ENCODE measurements at regions not wholly inside any gene's neighbourhood (a gene's known extent, or its start where the extent isn't known, plus 50 kb on each side); places are given as distances from the start of the nearest gene placed in this dataset.

DNA sequence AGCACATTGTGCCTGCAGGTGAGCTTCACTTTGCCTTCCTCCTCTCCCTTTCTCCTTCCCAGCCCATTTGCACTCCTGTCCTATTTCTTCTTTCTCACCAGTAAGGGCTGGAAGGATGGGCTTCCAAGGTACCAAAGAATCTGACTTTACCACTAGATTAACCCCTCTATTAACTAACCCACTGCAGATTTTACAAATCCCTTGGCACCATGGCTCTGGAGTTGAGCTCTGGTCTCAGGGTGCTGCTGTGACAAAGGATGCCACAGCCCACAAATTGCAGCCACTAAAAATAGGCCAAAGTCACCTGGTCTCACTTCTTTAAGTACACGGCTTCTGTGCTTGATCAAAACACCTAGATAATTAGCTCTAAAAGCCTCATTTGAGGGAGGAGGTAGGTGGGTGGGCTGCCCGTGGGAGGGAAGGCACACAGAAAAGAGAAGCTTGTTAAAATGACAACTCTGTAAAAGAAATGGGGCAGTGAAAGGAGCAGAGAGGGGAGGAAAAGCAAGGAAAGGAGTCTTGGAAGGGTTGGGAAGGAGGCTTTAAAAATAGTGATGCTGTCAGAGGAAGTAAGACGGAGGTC is 327.4 kb downstream of the DRD1 start:
- FAIRE-seq: no peak

DNA sequence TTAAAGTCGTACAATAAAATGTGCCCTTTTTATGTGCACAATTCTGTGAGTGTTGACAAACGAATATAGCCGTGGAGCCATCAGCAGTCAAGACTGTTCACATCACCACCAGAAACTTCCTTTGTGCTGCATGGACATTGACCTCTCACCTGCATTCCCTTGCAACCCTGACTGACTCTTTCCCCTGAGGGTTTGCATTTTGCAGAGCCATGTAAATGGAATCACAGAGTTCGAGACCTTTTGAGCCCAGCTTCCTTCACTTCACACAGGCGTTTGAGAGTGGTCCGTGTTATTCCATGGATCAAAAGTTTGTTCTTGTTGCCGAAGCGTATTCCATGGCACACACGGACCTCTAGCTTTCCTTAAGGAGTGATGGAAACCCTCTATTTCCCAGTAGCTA is 328.2 kb downstream of the DRD1 start:
- Histone ChIP-seq H3K9me3 (no peaks in the 10 kb centered on the region), H3K4me2 (no peak overlapping the region), H3K27ac (no peak overlapping the region), H3K4me3 (no peak overlapping the region), H3K4me1 (no peaks in the 10 kb centered on the region)
- no peak for DNase-seq (ENCODE audit: low read depth in 1 of 2, low spot score in 1 of 2)
- WGBS (ENCODE audit: missing lambda C conversion rate): 47% methylated on average over 9 of the region's 9 CpGs
- no peak for ATAC-seq
- FAIRE-seq: no peak
- CTCF ChIA-PET: interaction anchor here (0.9 kb wide), 1 partner anchor 107 kb away, joined by 3 read pairs; no protein-coding TSS in a partner anchor
- POLR2A ChIA-PET: no interaction called here
- TF ChIP-seq KDM5A (IDR thresholded peaks at IDR 0.05): no peak
- TF ChIP-seq NR3C1 (IDR thresholded peaks at IDR 0.05): no peak
- TF ChIP-seq ESRRA (IDR thresholded peaks at IDR 0.05; ENCODE audit: borderline replicate concordance, low read length): no peak
- TF ChIP-seq KDM1A (IDR thresholded peaks at IDR 0.05; ENCODE audit: low read depth): no peak
- no peak for TF ChIP-seq CEBPB (IDR thresholded peaks at IDR 0.05)
- TF ChIP-seq HES2 (IDR thresholded peaks at IDR 0.05): no peak
- TF ChIP-seq JUNB (IDR thresholded peaks at IDR 0.05): no peak
- TF ChIP-seq EHF (CRISPR knock-in tag; IDR thresholded peaks at IDR 0.05): no peak
- no peak for TF ChIP-seq SREBF2 (IDR thresholded peaks at IDR 0.05)
- TF ChIP-seq RAD21 (conservative IDR thresholded peaks at IDR 0.05 in 1 of 2, IDR thresholded peaks at IDR 0.05 in 1 of 2): no peak
- no peak for TF ChIP-seq NFE2L2 (conservative IDR thresholded peaks at IDR 0.05; ENCODE audit: low read length)
- no peak for TF ChIP-seq POLR2AphosphoS2 (conservative IDR thresholded peaks at IDR 0.05; ENCODE audit: low read length)
- TF ChIP-seq MAFK (IDR thresholded peaks at IDR 0.05; ENCODE audit: partially characterized antibody): no peak
- TF ChIP-seq RCOR1 (IDR thresholded peaks at IDR 0.05; ENCODE audit: low read depth, low read length): no peak
- TF ChIP-seq ZFP36 (IDR thresholded peaks at IDR 0.05; ENCODE audit: borderline replicate concordance, partially characterized antibody): no peak
- TF ChIP-seq, protein P1, sequence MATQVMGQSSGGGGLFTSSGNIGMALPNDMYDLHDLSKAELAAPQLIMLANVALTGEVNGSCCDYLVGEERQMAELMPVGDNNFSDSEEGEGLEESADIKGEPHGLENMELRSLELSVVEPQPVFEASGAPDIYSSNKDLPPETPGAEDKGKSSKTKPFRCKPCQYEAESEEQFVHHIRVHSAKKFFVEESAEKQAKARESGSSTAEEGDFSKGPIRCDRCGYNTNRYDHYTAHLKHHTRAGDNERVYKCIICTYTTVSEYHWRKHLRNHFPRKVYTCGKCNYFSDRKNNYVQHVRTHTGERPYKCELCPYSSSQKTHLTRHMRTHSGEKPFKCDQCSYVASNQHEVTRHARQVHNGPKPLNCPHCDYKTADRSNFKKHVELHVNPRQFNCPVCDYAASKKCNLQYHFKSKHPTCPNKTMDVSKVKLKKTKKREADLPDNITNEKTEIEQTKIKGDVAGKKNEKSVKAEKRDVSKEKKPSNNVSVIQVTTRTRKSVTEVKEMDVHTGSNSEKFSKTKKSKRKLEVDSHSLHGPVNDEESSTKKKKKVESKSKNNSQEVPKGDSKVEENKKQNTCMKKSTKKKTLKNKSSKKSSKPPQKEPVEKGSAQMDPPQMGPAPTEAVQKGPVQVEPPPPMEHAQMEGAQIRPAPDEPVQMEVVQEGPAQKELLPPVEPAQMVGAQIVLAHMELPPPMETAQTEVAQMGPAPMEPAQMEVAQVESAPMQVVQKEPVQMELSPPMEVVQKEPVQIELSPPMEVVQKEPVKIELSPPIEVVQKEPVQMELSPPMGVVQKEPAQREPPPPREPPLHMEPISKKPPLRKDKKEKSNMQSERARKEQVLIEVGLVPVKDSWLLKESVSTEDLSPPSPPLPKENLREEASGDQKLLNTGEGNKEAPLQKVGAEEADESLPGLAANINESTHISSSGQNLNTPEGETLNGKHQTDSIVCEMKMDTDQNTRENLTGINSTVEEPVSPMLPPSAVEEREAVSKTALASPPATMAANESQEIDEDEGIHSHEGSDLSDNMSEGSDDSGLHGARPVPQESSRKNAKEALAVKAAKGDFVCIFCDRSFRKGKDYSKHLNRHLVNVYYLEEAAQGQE (IDR thresholded peaks at IDR 0.05): no peak

More for the DNA sequence above, 327.4 kb downstream of the DRD1 start:
- Histone ChIP-seq H3K4me1 (no peaks in the 10 kb centered on the region), H3K4me3 (no peak overlapping the region), H3K9me3 (no peaks in the 10 kb centered on the region), H3K4me2 (no peak overlapping the region), H3K27ac (no peak overlapping the region)
- ChIA-PET POLR2A (no interaction called here), CTCF (interaction anchor here (0.9 kb wide), 1 partner anchor 107 kb away, joined by 3 read pairs; no protein-coding TSS in a partner anchor)
- 42% methylated on average over 3 of the region's 3 CpGs for WGBS (ENCODE audit: missing lambda C conversion rate)
- DNase-seq (ENCODE audit: low read depth in 1 of 2, low spot score in 1 of 2) (no peak), ATAC-seq (no peak)
- TF ChIP-seq E2F6 (IDR thresholded peaks at IDR 0.05; ENCODE audit: borderline replicate concordance, low read depth) (no peak), RCOR1 (IDR thresholded peaks at IDR 0.05; ENCODE audit: low read depth, low read length) (no peak), CBX2 (IDR thresholded peaks at IDR 0.05; ENCODE audit: borderline replicate concordance, low read depth) (no peak), MAZ (IDR thresholded peaks at IDR 0.05; ENCODE audit: borderline replicate concordance, low read depth, low read length) (no peak), PBX3 (IDR thresholded peaks at IDR 0.05) (no peak), HES2 (IDR thresholded peaks at IDR 0.05) (no peak), CEBPB (IDR thresholded peaks at IDR 0.05) (no peak), CHD4 (IDR thresholded peaks at IDR 0.05; ENCODE audit: borderline replicate concordance) (no peak), TFCP2L1 (CRISPR knock-in tag; IDR thresholded peaks at IDR 0.05) (no peak), BCL3 (IDR thresholded peaks at IDR 0.05) (no peak), FOSL2 (IDR thresholded peaks at IDR 0.05) (no peak), FOSL2 (CRISPR knock-in tag; IDR thresholded peaks at IDR 0.05) (no peak), JUNB (IDR thresholded peaks at IDR 0.05) (no peak), NPAS2 (CRISPR knock-in tag; IDR thresholded peaks at IDR 0.05; ENCODE audit: borderline replicate concordance) (no peak), ZC3H11A (IDR thresholded peaks at IDR 0.05) (no peak), CHD2 (IDR thresholded peaks at IDR 0.05; ENCODE audit: low read length, partially characterized antibody) (no peak), SMC3 (IDR thresholded peaks at IDR 0.05) (no peak), NR3C1 (IDR thresholded peaks at IDR 0.05) (no peak), KDM5A (IDR thresholded peaks at IDR 0.05) (no peak)
- TF ChIP-seq, protein P2, sequence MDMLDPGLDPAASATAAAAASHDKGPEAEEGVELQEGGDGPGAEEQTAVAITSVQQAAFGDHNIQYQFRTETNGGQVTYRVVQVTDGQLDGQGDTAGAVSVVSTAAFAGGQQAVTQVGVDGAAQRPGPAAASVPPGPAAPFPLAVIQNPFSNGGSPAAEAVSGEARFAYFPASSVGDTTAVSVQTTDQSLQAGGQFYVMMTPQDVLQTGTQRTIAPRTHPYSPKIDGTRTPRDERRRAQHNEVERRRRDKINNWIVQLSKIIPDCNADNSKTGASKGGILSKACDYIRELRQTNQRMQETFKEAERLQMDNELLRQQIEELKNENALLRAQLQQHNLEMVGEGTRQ (IDR thresholded peaks at IDR 0.05): no peak

Measured in A549 (cell line).